IMR-90 (cell line): ENCODE measurements at regions not wholly inside any gene's neighbourhood (a gene's known extent, or its start where the extent isn't known, plus 50 kb on each side); places are given as distances from the start of the nearest gene placed in this dataset.

Experiments
- ATAC-seq: fragments of 200-7000 bp; cut with Tn5 transposase; 2 replicates; pipeline ENCODE4 v1.9.1; 2020; ENCODE audit warnings: low read depth, mild to moderate bottlenecking, moderate library complexity
- BruUV-seq: library from RNA; stranded (reverse); fragments of 400-500 nt; replicated peaks from 2 replicates; lab custom pipeline; 2021; lab: Mats Ljungman, UMichigan
- CTCF ChIA-PET: fragments of 300-600 bp; formaldehyde crosslinking; extraction: SDS; loops from one replicate; lab custom pipeline; 2021; ENCODE audit warnings: antibody characterized with exemption; lab: Yijun Ruan, JAX
- POLR2A ChIA-PET: fragments of 300-600 bp; sonication (Branson Sonifier 250); formaldehyde crosslinking; loops from one replicate; lab custom pipeline; 2022; ENCODE audit warnings: antibody characterized with exemption; ENCODE audit not compliant: unreplicated experiment; lab: Charles Lee
- DNase-seq: peaks from one replicate; pipeline ENCODE4 v3.0.0; 2013
- H2AFZ ChIP-seq: replicated peaks from 2 replicates; pipeline ENCODE3; 2013; ENCODE audit warnings: low read length, mild to moderate bottlenecking; ENCODE audit not compliant: poor library complexity
- H2AK5ac ChIP-seq: 2 replicates; pipeline ENCODE4 v1.6.1; 2013; ENCODE audit warnings: low read depth, low read length, inconsistent platforms
- H2AK9ac ChIP-seq: replicated peaks from 2 replicates; pipeline ENCODE3; 2013; ENCODE audit warnings: mild to moderate bottlenecking, low read depth, low read length, moderate library complexity; ENCODE audit not compliant: poor library complexity
- H2BK120ac ChIP-seq: 2 replicates; pipeline ENCODE4 v1.6.1; 2013; ENCODE audit warnings: low read depth, low read length, inconsistent platforms
- H2BK15ac ChIP-seq: 3 replicates; pipeline ENCODE4 v1.6.1; 2013; ENCODE audit warnings: low read depth, low read length, inconsistent platforms
- H2BK20ac ChIP-seq: 2 replicates; pipeline ENCODE4 v1.6.1; 2013; ENCODE audit warnings: low read depth, mild to moderate bottlenecking, inconsistent platforms, low read length, moderate library complexity
- H2BK5ac ChIP-seq: 2 replicates; pipeline ENCODE4 v1.6.1; 2013; ENCODE audit warnings: mild to moderate bottlenecking, low read depth, low read length, inconsistent platforms; ENCODE audit not compliant: poor library complexity, severe bottlenecking
- H3K14ac ChIP-seq: replicated peaks from 2 replicates; pipeline ENCODE4 v1.6.1; 2013; ENCODE audit warnings: low read depth, low read length, inconsistent platforms
- H3K18ac ChIP-seq: 2 replicates; pipeline ENCODE4 v1.6.1; 2013; ENCODE audit warnings: low read depth, low read length, control low read depth
- H3K23ac ChIP-seq: 2 replicates; pipeline ENCODE4 v1.6.1; 2013; ENCODE audit warnings: low read depth, low read length, inconsistent platforms
- H3K27ac ChIP-seq: 2 replicates; pipeline ENCODE4 v1.5.1; 2013; ENCODE audit warnings: mild to moderate bottlenecking, control low read depth, low read length; ENCODE audit not compliant: insufficient read depth
- H3K27me3 ChIP-seq: 2 replicates; pipeline ENCODE4 v1.6.1; 2013; ENCODE audit warnings: low read length; ENCODE audit not compliant: control insufficient read depth, insufficient read depth
- H3K36me3 ChIP-seq: 2 replicates; pipeline ENCODE4 v1.6.1; 2013; ENCODE audit warnings: low read length, mixed read lengths; ENCODE audit not compliant: control insufficient read depth, insufficient read depth
- H3K4ac ChIP-seq: 2 replicates; pipeline ENCODE4 v1.6.1; 2013; ENCODE audit warnings: low read depth, low read length, inconsistent platforms
- H3K4me1 ChIP-seq: 2 replicates; pipeline ENCODE4 v1.6.1; 2013; ENCODE audit warnings: low read length, mixed read lengths; ENCODE audit not compliant: control insufficient read depth, insufficient read depth
- H3K4me2 ChIP-seq: 2 replicates; pipeline ENCODE4 v1.6.1; 2013; ENCODE audit warnings: low read depth, mild to moderate bottlenecking, control low read depth, low read length, moderate library complexity
- H3K4me3 ChIP-seq: 2 replicates; pipeline ENCODE4 v1.5.1; 2013; ENCODE audit warnings: low read depth, mild to moderate bottlenecking, control low read depth, low read length, moderate library complexity; ENCODE audit not compliant: insufficient read depth
- H3K56ac ChIP-seq: 2 replicates; pipeline ENCODE4 v1.6.1; 2013; ENCODE audit warnings: low read length, inconsistent platforms; ENCODE audit not compliant: insufficient read depth; ENCODE audit errors: extremely low read depth
- H3K79me1 ChIP-seq, 2 experiments: 2 replicates each; pipeline ENCODE4 v1.6.1; 2013; ENCODE audit warnings: low read length in 2 of 2, inconsistent platforms in 1 of 2, low read depth in 1 of 2
- H3K9ac ChIP-seq: 2 replicates; pipeline ENCODE4 v1.6.1; 2013; ENCODE audit warnings: low read depth, low read length, control low read depth
- H3K9me1 ChIP-seq: 2 replicates; pipeline ENCODE4 v1.6.1; 2013; ENCODE audit warnings: low read length, inconsistent platforms; ENCODE audit not compliant: insufficient read depth
- H3K9me3 ChIP-seq: 2 replicates; pipeline ENCODE4 v1.6.1; 2013; ENCODE audit warnings: low read length; ENCODE audit not compliant: control insufficient read depth, insufficient read depth
- H4K20me1 ChIP-seq: 2 replicates; pipeline ENCODE4 v1.6.1; 2013; ENCODE audit warnings: low read length, inconsistent platforms; ENCODE audit not compliant: insufficient read depth
- H4K5ac ChIP-seq: 2 replicates; pipeline ENCODE4 v1.6.1; 2013; ENCODE audit warnings: mild to moderate bottlenecking, low read depth, low read length, control low read depth
- H4K8ac ChIP-seq, 2 experiments: 2 replicates each; pipeline ENCODE4 v1.6.1; 2013; ENCODE audit warnings: low read depth in 2 of 2, low read length in 2 of 2, control low read depth in 1 of 2, inconsistent platforms in 1 of 2
- H4K91ac ChIP-seq: 2 replicates; pipeline ENCODE4 v1.6.1; 2013; ENCODE audit warnings: low read depth, low read length, inconsistent platforms; ENCODE audit not compliant: insufficient read depth
- BHLHE40 ChIP-seq: fragments of 150-350 bp; IDR thresholded peaks from 2 replicates; pipeline ENCODE4 v1.6.1; 2016; ENCODE audit warnings: mild to moderate bottlenecking, low read depth, low read length
- CHD1 ChIP-seq: IDR thresholded peaks from 2 replicates; pipeline ENCODE4 v1.6.1; 2012; ENCODE audit warnings: low read depth, low read length, improper control_type of control experiment
- FOS ChIP-seq: fragments of 150-350 bp; IDR thresholded peaks from 2 replicates; pipeline ENCODE4 v1.6.1; 2016; ENCODE audit warnings: low read depth, low read length
- MAFK ChIP-seq: IDR thresholded peaks from 2 replicates; pipeline ENCODE4 v1.6.1; 2012; ENCODE audit warnings: low read depth, low read length, improper control_type of control experiment
- MXI1 ChIP-seq: IDR thresholded peaks from 2 replicates; pipeline ENCODE4 v1.6.1; 2012; ENCODE audit warnings: low read depth, mild to moderate bottlenecking, low read length, moderate library complexity, borderline replicate concordance
- RCOR1 ChIP-seq: IDR thresholded peaks from 2 replicates; pipeline ENCODE4 v1.6.1; 2012; ENCODE audit warnings: mild to moderate bottlenecking, low read length, improper control_type of control experiment; ENCODE audit not compliant: insufficient replicate concordance
- USF2 ChIP-seq: fragments of 150-350 bp; IDR thresholded peaks from 2 replicates; pipeline ENCODE4 v1.6.1; 2017; ENCODE audit warnings: mild to moderate bottlenecking, antibody characterized with exemption, low read length, low read depth
- WGBS, 2 experiments: methylation state at CpG; one replicate each; pipeline versions ENCODE4 v1.1.5 to v1.1.7; 2013; ENCODE audit warnings: missing lambda C conversion rate in 2 of 2; ENCODE audit not compliant: insufficient read length in 1 of 2; ENCODE audit errors: extremely low coverage in 2 of 2; 5-methylcytosine and 5-hydroxymethylcytosine counted together
- dilution Hi-C: fragments of 300-500 bp; cut with HindIII; formaldehyde crosslinking; loops from one replicate; pipeline ENCODE4 v1.14.3; 2018; ENCODE audit warnings: low sequenced_read_pairs; ENCODE audit not compliant: unreplicated experiment
- in situ Hi-C: fragments of 300-500 bp; cut with MboI; formaldehyde crosslinking; loops from 3 replicates; pipeline ENCODE4 v1.14.3; 2019; ENCODE audit warnings: low sequenced_read_pairs, inconsistent platforms, mixed read lengths
- intact Hi-C: fragments of 100-400 bp; cut with micrococcal nuclease; formaldehyde crosslinking; loops from 2 replicates; pipeline ENCODE4 v1.10.0; 2022

- no peak overlapping the region for H4K91ac ChIP-seq
- H3K9me1 ChIP-seq = no peaks in the 10 kb centered on the region
- no peak overlapping the region for H3K18ac ChIP-seq
- CTCF ChIA-PET = interaction anchor here (0.7 kb wide), 1 partner anchor 429 kb away, joined by 3 read pairs; no protein-coding TSS in a partner anchor
- intact Hi-C loops (no loop called here), dilution Hi-C loops (no loop called here), in situ Hi-C loops (no loop called here)
- no peak overlapping the region for H3K9ac ChIP-seq
- H3K14ac ChIP-seq = no peak overlapping the region
- no peak overlapping the region for H3K23ac ChIP-seq
- no peak overlapping the region for H2BK20ac ChIP-seq
- no CpG with 5 or more reads among the region's 1 CpG for WGBS, 2 experiments
- TF ChIP-seq RCOR1 = no peak
- TF ChIP-seq CHD1 = no peak
- no peak for TF ChIP-seq USF2
- TF ChIP-seq BHLHE40 = no peak
- TF ChIP-seq MAFK = no peak
- no peak for TF ChIP-seq FOS
- no peak for TF ChIP-seq MXI1
- H4K20me1 ChIP-seq = no peaks in the 10 kb centered on the region; the same call in 1 of the 2 replicates
- H2BK15ac ChIP-seq = no peak overlapping the region
- ATAC-seq (no peak), DNase-seq (no peak)
- no peak overlapping the region for H2BK120ac ChIP-seq
- no TSS peak for BruUV-seq
- H3K4me2 ChIP-seq = no peak overlapping the region
- no peak overlapping the region for H2BK5ac ChIP-seq
- H3K36me3 ChIP-seq = no peaks in the 10 kb centered on the region
- POLR2A ChIA-PET = no interaction called here
- H3K4me3 ChIP-seq = no peak overlapping the region
- H3K27me3 ChIP-seq = no peaks in the 10 kb centered on the region; the same call in 1 of the 2 replicates
- H3K4ac ChIP-seq = no peak overlapping the region
- no peak overlapping the region for H4K5ac ChIP-seq
- H3K79me1 ChIP-seq = no peaks in the 10 kb centered on the region
- no peak overlapping the region for H2AK5ac ChIP-seq
- H3K56ac ChIP-seq = no peak overlapping the region
- no peak overlapping the region for H4K8ac ChIP-seq
- H3K27ac ChIP-seq = no peak overlapping the region
- no peaks in the 10 kb centered on the region for H3K9me3 ChIP-seq
- no peak overlapping the region for H2AK9ac ChIP-seq
- no peaks in the 10 kb centered on the region for H3K4me1 ChIP-seq
- no peak overlapping the region for H2AFZ ChIP-seq
Measured at GRCh38 chr13:59521549-59521948, 642.2 kb downstream of the DIAPH3 start.
